ENCODE measurements at regions not wholly inside any gene's neighbourhood (a gene's known extent, or its start where the extent isn't known, plus 50 kb on each side); places are given as distances from the start of the nearest gene placed in this dataset.

DNA sequence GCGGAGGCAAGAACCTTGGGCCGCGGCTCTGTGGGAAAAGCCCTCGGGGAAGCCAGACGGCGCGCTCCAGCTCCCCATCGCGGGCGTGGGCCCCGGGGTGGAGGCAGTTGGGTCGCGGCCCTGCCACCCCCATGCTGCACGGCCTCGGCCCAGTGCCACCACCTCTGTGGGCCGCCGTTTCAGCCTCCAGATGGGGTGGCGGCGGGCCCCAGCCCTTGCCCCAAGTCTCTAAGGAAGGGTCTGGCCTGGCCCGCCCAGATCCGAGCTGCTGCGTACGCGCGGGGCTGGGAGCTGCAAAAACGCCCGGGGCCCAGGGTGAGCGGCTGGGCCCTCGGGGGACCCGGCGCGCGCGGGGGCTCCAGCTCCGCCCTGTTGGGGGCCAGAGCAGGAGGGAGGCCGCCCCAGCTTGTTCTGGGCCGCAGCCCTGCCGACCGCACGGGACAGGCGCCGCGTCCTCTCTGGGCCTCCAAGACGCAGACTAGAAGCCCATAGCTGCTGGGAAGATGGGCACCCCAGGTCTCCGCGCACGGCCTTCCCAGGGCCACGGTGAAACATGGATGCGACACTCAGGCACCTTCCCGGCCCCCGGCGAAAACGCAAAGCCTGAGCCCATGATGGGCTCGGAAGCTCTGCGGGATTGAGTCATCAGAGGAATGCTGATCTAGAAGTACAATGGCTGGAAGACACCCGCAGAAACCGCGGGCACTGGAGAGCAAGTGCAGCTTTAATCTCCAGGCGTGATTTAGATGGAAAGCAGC, 110.1 kb downstream of the KCTD15 start:
- no peak for DNase-seq (ENCODE audit: low read depth)
- TF ChIP-seq CTCF (conservative IDR thresholded peaks at IDR 0.05; ENCODE audit: low read depth, low read length): no peak
- H3K4me3 ChIP-seq (ENCODE audit: low read length): no peak overlapping the region

DNA sequence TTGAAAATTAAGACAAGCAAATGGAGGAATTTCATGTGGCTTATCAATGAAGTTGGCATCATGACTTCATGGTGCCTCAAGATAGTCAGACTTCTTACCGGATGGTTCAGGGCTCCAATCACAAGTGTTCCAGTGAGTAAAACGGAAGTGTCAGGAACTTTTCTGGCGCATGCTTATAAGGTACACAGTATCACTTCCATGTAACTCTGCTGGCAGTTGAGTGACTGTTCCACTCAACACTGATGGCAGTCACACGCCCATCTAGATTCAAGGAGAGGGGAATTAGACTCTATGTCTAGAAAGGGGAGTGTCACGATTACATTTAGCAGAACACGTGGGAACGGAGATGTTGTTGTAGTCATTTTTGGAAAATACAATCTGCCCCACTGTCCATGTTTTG, 114.3 kb downstream of the KCTD15 start:
- DNase-seq (ENCODE audit: low read depth): no peak
- H3K4me3 ChIP-seq (ENCODE audit: low read length): no peak overlapping the region
- no peak for TF ChIP-seq CTCF (conservative IDR thresholded peaks at IDR 0.05; ENCODE audit: low read depth, low read length)

DNA sequence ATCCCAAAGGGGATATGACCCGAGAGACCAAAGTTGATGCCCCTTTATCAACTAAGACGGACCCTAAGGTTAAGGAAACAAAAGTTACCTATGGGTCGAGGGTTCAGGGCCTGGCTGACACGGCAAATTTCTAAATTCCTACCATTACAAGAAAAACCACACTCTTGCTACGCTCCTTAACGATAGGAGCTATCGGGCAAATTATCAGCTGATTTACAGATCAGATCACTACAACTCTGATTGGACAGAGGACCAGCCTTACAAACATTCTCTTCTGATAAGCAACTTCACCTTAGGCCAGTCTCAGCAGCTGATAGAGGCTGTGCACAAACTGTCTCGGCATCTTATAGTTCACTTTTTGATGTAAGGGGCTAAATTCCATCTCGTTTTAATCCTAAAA, 117.9 kb downstream of the KCTD15 start:
- H3K4me3 ChIP-seq (ENCODE audit: low read length): no peak overlapping the region
- DNase-seq (ENCODE audit: low read depth): no peak
- TF ChIP-seq CTCF (conservative IDR thresholded peaks at IDR 0.05; ENCODE audit: low read depth, low read length): no peak

GRCh38 chr19:33916792-33917191, 120.1 kb downstream of the KCTD15 start:
- no peak for DNase-seq (ENCODE audit: low read depth)
- H3K4me3 ChIP-seq (ENCODE audit: low read length): no peak overlapping the region
- TF ChIP-seq CTCF (conservative IDR thresholded peaks at IDR 0.05; ENCODE audit: low read depth, low read length): no peak

GRCh38 chr19:33919291-33919690, 122.6 kb downstream of the KCTD15 start:
- DNase-seq (ENCODE audit: low read depth): no peak
- no peak overlapping the region for H3K4me3 ChIP-seq (ENCODE audit: low read length)
- TF ChIP-seq CTCF (conservative IDR thresholded peaks at IDR 0.05; ENCODE audit: low read depth, low read length): no peak

GRCh38 chr19:33921165-33921564, 124.5 kb downstream of the KCTD15 start:
- no peak overlapping the region for H3K4me3 ChIP-seq (ENCODE audit: low read length)
- TF ChIP-seq CTCF (conservative IDR thresholded peaks at IDR 0.05; ENCODE audit: low read depth, low read length): no peak
- DNase-seq (ENCODE audit: low read depth): no peak

GRCh38 chr19:33926306-33926705, 129.6 kb downstream of the KCTD15 start:
- no peak overlapping the region for H3K4me3 ChIP-seq (ENCODE audit: low read length)
- no peak for TF ChIP-seq CTCF (conservative IDR thresholded peaks at IDR 0.05; ENCODE audit: low read depth, low read length)
- DNase-seq (ENCODE audit: low read depth): no peak
